Smooth muscle cell (in vitro differentiated cells): ENCODE measurements at regions not wholly inside any gene's neighbourhood (a gene's known extent, or its start where the extent isn't known, plus 50 kb on each side); places are given as distances from the start of the nearest gene placed in this dataset.
"Not testable (repeated sequence)": the region's sequence is repeated elsewhere in the genome, so short reads cannot be mapped to it uniquely, and the experiment has no call there.

Experiments
- DNase-seq: peaks from one replicate; lab custom pipeline; 2025; ENCODE audit not compliant: unreplicated experiment; lab: John Stamatoyannopoulos, UW
- H2AFZ ChIP-seq: fragments of 200-600 bp; sonication (generic); 2 replicates; pipeline ENCODE4 v1.6.0; 2016; ENCODE audit warnings: antibody characterized with exemption, low read depth, mild to moderate bottlenecking
- H3F3A ChIP-seq: fragments of 200-600 bp; sonication (generic); 2 replicates; pipeline ENCODE4 v1.6.0; 2017; ENCODE audit warnings: antibody characterized with exemption, low read depth
- H3K27ac ChIP-seq: fragments of 200-600 bp; sonication (generic); 2 replicates; pipeline ENCODE4 v1.5.1; 2016; ENCODE audit warnings: low read depth, mild to moderate bottlenecking
- H3K27me3 ChIP-seq: fragments of 200-600 bp; sonication (generic); 2 replicates; pipeline ENCODE4 v1.6.1; 2016; ENCODE audit warnings: low read depth, mild to moderate bottlenecking
- H3K36me3 ChIP-seq: fragments of 200-600 bp; sonication (generic); 2 replicates; pipeline ENCODE4 v1.5.1; 2016; ENCODE audit warnings: low read depth
- H3K4me1 ChIP-seq: fragments of 200-600 bp; sonication (generic); 2 replicates; pipeline ENCODE4 v1.5.1; 2016; ENCODE audit warnings: low read depth
- H3K4me2 ChIP-seq: fragments of 200-600 bp; sonication (generic); 2 replicates; pipeline ENCODE4 v1.6.0; 2016; ENCODE audit warnings: mild to moderate bottlenecking
- H3K4me3 ChIP-seq: fragments of 200-600 bp; sonication (generic); 2 replicates; pipeline ENCODE4 v1.5.1; 2016; ENCODE audit warnings: mild to moderate bottlenecking
- H3K79me2 ChIP-seq: fragments of 200-600 bp; sonication (generic); 2 replicates; pipeline ENCODE4 v1.6.0; 2016; ENCODE audit warnings: low read depth, mild to moderate bottlenecking
- H3K9ac ChIP-seq: fragments of 200-600 bp; sonication (generic); 2 replicates; pipeline ENCODE4 v1.6.0; 2016; ENCODE audit warnings: low read depth
- H3K9me3 ChIP-seq: fragments of 200-600 bp; sonication (generic); replicated peaks from 2 replicates; pipeline ENCODE4 v1.5.1; 2016; ENCODE audit warnings: low read depth
- H4K20me1 ChIP-seq: fragments of 200-600 bp; sonication (generic); 2 replicates; pipeline ENCODE4 v1.6.0; 2016; ENCODE audit warnings: low read depth
- CTCF ChIP-seq: fragments of 200-600 bp; sonication (generic); IDR thresholded peaks from 2 replicates; pipeline ENCODE4 v1.5.1; 2017; ENCODE audit warnings: borderline replicate concordance, mild to moderate bottlenecking, antibody characterized with exemption; ENCODE audit not compliant: insufficient read depth, poor library complexity, severe bottlenecking
- WGBS: methylation state at CpG from one replicate; pipeline ENCODE4 v1.1.7; 2016; ENCODE audit warnings: low lambda C conversion rate; 5-methylcytosine and 5-hydroxymethylcytosine counted together

DNA sequence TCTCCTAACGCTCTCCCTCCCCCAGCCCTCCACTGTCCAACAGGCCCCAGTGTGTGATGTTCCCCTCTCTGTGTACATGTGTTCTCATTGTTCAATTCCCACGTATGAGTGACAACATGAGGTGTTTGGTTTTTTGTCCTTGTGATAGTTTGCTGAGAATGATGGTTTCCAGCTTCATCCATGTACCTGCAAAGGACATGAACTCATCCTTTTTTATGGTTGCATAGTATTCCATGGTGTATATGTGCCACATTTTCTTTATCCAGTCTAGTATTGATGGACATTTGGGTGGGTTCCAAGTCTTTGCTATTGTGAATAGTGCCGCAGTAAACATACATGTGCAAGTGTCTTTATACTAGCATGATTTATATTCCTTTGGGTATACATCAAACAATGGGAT is 347.4 kb downstream of the MAGEE1 start:
- H3K9ac ChIP-seq, H3K36me3 ChIP-seq, H3K4me1 ChIP-seq, H3K27me3 ChIP-seq, H3K4me2 ChIP-seq, H3K9me3 ChIP-seq, H3K27ac ChIP-seq, DNase-seq, H3K79me2 ChIP-seq, H3K4me3 ChIP-seq, H2AFZ ChIP-seq, H3F3A ChIP-seq, H4K20me1 ChIP-seq: not testable (repeated sequence)
- WGBS: 76% methylated on average over 3 of the region's 3 CpGs

GRCh38 chrX:76796311-76796710 is 368.8 kb downstream of the MAGEE1 start:
- TF ChIP-seq CTCF: no peak
- Histone ChIP-seq H3K27me3 (no peaks in the 10 kb centered on the region), H4K20me1 (no peaks in the 10 kb centered on the region), H3K36me3 (no peaks in the 10 kb centered on the region), H3K9me3 (no peaks in the 10 kb centered on the region), H2AFZ (no peak overlapping the region), H3K4me3 (no peak overlapping the region), H3K9ac (no peak overlapping the region), H3K4me1 (no peaks in the 10 kb centered on the region), H3K79me2 (no peaks in the 10 kb centered on the region), H3F3A (no peaks in the 10 kb centered on the region), H3K27ac (no peak overlapping the region), H3K4me2 (no peak overlapping the region)
- DNase-seq: no peak
- 81% methylated on average over 2 of the region's 2 CpGs for WGBS

GRCh38 chrX:76802708-76803107 is 375.2 kb downstream of the MAGEE1 start:
- H4K20me1 ChIP-seq: no peaks in the 10 kb centered on the region
- no peaks in the 10 kb centered on the region for H3K4me1 ChIP-seq
- H3K4me3 ChIP-seq: no peak overlapping the region
- WGBS: 77% methylated on average over 3 of the region's 3 CpGs
- DNase-seq: no peak
- H3K36me3 ChIP-seq: no peaks in the 10 kb centered on the region
- no peak overlapping the region for H3K27ac ChIP-seq
- no peaks in the 10 kb centered on the region for H3K79me2 ChIP-seq
- no peaks in the 10 kb centered on the region for H3F3A ChIP-seq
- no peak overlapping the region for H3K4me2 ChIP-seq
- H3K9ac ChIP-seq: no peak overlapping the region
- H3K9me3 ChIP-seq: peaks cover 4% of the 10 kb centered on the region
- no peak overlapping the region for H2AFZ ChIP-seq
- no peak for TF ChIP-seq CTCF
- H3K27me3 ChIP-seq: no peaks in the 10 kb centered on the region

GRCh38 chrX:76815754-76816153 is 388.2 kb downstream of the MAGEE1 start:
- 82% methylated on average over 3 of the region's 3 CpGs for WGBS

GRCh38 chrX:76817279-76817678 is 389.8 kb downstream of the MAGEE1 start:
- not testable (repeated sequence) for H3K79me2 ChIP-seq, DNase-seq, H3K36me3 ChIP-seq, H3F3A ChIP-seq, H3K27ac ChIP-seq, H3K4me3 ChIP-seq, H2AFZ ChIP-seq, H3K4me1 ChIP-seq, H4K20me1 ChIP-seq, H3K4me2 ChIP-seq, H3K27me3 ChIP-seq, H3K9ac ChIP-seq, H3K9me3 ChIP-seq
- no CpG with 5 or more reads among the region's 1 CpG for WGBS

More at GRCh38 chrX:76815754-76816153, 388.2 kb downstream of the MAGEE1 start:
- H4K20me1 ChIP-seq: no peaks in the 10 kb centered on the region
- H3K9me3 ChIP-seq: no peaks in the 10 kb centered on the region
- H2AFZ ChIP-seq: no peak overlapping the region
- no peak for DNase-seq
- no peaks in the 10 kb centered on the region for H3K36me3 ChIP-seq
- no peak overlapping the region for H3K4me2 ChIP-seq
- no peak for TF ChIP-seq CTCF
- H3K4me3 ChIP-seq: no peak overlapping the region
- H3K27me3 ChIP-seq: no peaks in the 10 kb centered on the region
- no peaks in the 10 kb centered on the region for H3K4me1 ChIP-seq
- no peak overlapping the region for H3K9ac ChIP-seq
- no peaks in the 10 kb centered on the region for H3F3A ChIP-seq
- H3K27ac ChIP-seq: no peak overlapping the region
- H3K79me2 ChIP-seq: no peaks in the 10 kb centered on the region
